ENCODE measurements at regions not wholly inside any gene's neighbourhood (a gene's known extent, or its start where the extent isn't known, plus 50 kb on each side); places are given as distances from the start of the nearest gene placed in this dataset.
"Not testable (repeated sequence)": the region's sequence is repeated elsewhere in the genome, so short reads cannot be mapped to it uniquely, and the experiment has no call there.

GRCh38 chr6:137933696-137934095 lies 66.6 kb downstream of the TNFAIP3 start:
- no peak for DNase-seq (ENCODE audit: low read depth in 2 of 2, low spot score in 1 of 2)

DNA sequence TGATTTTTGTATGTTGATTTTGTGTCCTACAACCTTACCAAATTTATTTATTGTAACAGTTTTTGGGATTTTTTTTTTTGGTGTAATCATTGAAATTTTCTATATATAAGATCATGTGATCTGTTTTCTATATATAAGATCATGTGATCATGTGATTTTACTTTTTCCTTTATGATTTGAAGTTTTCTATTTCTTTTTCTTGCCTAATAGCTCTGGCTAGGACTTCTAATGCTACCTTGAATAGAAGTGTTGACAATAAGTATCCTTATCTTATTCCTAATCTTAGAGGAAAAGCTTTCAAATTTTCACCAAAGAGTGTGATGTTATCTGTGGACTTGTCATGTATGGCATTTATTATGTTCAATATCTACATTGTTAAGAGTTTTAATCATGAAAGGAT lies 69.7 kb downstream of the TNFAIP3 start:
- DNase-seq (ENCODE audit: low read depth in 2 of 2, low spot score in 1 of 2), result no peak

- no peak for DNase-seq (ENCODE audit: low read depth in 2 of 2, low spot score in 1 of 2)
Measured at GRCh38 chr6:137937834-137938233, 70.8 kb downstream of the TNFAIP3 start.

DNA sequence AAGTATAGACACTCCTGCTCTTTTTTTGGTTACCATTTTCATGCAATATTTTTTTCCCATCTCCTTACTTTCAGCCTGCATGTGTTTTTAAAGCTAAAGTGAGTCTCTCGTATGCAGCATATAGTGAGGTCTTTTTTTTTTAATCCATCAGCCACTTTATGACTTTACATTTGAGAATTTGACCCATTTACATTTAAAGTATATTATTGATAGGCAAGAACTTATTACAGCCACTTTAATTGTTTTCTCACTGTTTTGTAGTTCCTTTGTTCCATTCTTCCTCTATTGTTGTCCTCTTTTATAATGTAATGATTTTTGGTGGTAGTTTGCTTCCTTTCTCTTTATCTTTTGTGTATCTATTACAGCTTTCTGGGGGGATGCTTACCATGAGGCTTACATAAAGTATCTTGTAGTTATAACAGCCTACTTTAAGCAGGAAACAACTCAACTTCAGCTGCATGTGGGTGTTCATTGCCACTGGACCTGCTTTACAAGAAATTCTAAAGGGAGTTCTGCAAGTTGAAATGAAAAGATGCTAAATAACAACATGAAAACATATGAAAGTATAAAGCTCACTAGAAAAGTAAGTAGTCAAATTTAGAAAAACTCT lies 71.8 kb downstream of the TNFAIP3 start:
- no peak for DNase-seq (ENCODE audit: low read depth in 2 of 2, low spot score in 1 of 2)

DNA sequence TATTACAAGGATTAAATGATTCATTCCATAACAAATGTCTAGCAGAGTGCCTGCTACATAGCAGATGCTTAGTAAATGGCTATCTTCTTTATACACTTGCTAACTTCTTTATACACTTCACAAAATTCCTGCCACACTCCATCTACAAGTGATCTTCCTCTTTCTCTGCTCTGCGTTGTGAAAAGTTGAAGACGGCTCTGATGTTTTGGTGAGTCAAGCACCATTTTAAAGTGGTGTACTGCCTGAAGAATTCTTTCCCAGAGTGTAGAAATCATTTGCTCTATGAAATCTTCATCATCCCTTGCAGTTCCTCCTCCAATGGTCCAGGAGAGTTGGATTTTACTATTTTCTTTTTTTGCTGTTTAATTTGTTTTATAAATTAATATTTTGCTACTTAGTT lies 74.9 kb downstream of the TNFAIP3 start:
- DNase-seq (ENCODE audit: low read depth in 2 of 2, low spot score in 1 of 2), result no peak

DNA sequence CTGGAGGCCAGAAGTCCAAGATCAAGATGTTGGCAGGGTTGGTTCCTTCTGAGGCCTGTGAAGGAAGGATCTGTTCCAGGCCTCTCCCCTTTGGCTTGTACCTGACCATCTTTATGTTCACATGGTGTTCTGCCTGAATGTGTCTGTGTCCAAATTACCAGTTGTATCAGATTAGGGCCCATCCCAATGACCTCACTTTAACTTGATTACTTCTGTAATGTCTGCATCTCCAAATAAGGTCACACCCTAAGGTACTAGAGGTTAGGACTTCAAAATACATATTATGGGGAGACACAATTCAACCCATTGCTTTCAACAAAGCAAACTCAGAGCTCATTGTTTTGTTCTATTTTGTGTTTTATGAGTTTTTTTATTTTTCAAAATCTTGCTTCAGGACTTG lies 75.7 kb downstream of the TNFAIP3 start:
- DNase-seq (ENCODE audit: low read depth in 2 of 2, low spot score in 1 of 2), result no peak

- not testable (repeated sequence) for DNase-seq (ENCODE audit: low read depth in 2 of 2, low spot score in 1 of 2)
Measured at GRCh38 chr6:137944381-137944780, 77.3 kb downstream of the TNFAIP3 start.

DNA sequence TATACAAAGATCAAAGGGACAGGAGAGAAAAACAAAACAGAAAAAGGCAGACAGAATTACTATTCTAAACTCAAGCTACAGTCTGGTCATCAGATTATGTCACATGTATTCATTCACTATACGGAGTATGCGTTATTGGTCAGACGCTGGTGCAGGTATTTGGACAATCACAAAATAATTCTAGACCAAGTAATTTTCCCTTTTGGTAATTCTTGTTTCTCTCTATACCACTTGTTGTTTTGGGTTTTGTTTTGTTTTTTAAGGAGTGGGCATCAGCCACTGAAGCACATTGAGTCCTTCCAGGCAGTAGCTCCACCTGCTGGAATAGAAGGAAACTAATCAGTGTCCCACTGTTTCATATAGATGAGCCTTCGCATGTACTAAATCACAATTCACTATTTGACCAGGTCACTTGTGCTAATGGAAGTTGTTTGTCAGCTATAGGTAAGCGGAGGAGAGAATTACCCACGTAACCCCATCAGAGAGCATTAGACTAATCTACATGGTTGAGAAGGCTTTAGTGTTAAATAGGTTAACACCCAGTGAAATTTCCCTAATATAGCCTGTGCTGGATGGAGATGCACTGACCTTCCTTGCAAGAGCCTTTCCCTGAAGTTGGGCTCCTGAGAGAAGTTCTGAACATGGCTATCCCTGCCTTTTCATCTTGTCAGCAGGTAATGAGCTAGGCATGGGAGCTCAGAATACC lies 77.9 kb downstream of the TNFAIP3 start:
- DNase-seq (ENCODE audit: low read depth in 2 of 2, low spot score in 1 of 2), result no peak

DNA sequence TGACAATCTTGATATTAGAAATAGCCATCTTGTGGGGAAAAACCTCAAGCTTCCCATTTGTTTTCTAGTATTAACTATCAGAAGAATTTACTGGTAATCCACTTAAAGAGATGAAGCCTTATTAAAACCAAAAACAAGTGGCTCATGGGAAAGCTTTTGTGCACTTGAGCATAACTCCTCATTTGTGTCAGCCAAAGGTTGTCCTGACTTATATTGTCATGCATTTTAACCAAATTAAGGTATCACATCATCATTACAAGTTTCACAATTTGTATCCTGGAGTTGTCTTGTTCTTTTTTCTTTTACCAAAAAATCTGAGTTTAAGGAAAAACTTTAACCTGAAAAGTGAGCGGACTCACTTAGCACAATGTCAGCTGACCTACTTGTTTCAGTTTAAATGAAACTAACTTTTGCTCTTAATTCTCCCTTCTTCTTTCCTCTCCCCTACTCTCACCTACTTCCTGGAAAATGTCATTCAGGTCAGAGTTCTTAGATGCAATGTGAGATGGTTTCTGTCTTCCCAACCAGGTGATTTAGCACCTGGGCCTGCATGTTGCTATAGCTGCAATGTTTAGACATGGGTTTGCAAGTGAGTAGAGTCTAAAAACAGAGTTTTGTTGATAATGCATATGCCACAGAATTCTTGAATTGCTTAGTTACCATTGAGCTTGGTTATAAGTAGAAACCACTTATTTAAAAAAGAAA lies 82.8 kb downstream of the TNFAIP3 start:
- DNase-seq (ENCODE audit: low read depth in 2 of 2, low spot score in 1 of 2), result no peak

DNA sequence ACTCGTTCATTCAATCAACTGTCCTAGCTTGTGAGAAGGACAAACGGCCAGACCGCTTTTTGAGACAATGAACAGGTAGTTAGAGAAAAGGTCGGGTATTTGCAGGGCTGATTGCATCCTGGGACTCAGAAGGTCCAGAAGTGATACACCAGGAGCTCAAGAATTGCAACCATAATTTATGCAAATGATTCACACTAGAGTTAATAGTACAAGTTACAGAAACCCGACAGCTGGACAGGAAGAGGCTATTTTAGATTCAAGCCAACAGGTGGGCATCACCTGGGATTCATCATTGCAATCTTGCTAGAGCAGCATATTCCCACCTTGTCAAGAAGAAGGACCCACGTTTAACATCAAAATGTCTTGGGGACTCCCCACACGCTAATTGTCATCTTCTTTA lies 83.5 kb downstream of the TNFAIP3 start:
- no peak for DNase-seq (ENCODE audit: low read depth in 2 of 2, low spot score in 1 of 2)

DNA sequence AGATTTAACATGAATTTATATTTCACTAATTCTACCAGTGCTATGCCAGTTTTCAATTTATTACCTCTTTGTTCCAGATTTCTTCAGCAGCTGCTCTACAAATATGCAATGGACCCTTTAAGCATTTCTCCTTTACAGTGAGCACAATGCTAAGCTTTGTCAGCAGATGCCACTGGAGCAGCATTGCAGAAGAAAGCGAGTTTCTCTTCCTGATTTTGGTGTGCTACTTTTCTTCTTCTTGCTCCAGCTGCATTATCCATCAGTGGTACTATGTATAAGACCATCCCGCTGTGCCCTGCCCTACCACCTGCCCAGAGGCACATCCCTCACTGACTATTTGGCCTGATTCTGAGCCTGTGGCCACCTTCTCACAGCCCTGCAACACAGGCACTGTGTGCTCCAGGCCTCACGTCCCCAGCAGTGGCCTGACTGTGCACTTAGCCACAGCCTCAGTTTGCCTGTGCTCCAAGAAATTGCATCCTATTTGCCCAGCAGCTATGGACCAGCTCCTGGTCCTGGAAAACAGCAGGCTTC lies 84.1 kb downstream of the TNFAIP3 start:
- DNase-seq (ENCODE audit: low read depth in 2 of 2, low spot score in 1 of 2), result no peak

- DNase-seq (ENCODE audit: low read depth in 2 of 2, low spot score in 1 of 2), result no peak
Measured at GRCh38 chr6:137952247-137952646, 85.2 kb downstream of the TNFAIP3 start.

- no peak for DNase-seq (ENCODE audit: low read depth in 2 of 2, low spot score in 1 of 2)
Measured at GRCh38 chr6:137953761-137954160, 86.7 kb downstream of the TNFAIP3 start.

DNA sequence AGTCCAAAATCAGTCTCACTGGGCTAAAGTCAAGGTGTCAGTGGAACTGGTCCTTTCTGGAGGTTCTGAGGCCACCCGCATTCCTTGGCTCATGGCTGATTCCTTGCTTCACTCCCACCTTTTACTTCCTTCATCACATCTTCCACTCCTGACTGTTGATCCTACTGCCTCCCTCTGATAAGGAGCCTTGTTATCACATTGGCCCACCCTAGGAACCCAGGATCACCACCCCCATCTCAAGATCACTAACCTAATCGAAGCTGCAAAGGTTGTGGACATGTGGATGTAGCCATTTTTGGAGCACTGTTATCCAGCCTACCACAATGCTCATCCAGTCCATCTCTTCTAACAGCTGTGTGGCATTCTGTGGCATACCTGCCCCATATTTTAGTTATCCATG lies 87.2 kb downstream of the TNFAIP3 start:
- no peak for DNase-seq (ENCODE audit: low read depth in 2 of 2, low spot score in 1 of 2)

GRCh38 chr6:137956098-137956488 lies 89.0 kb downstream of the TNFAIP3 start:
- DNase-seq (ENCODE audit: low read depth in 2 of 2, low spot score in 1 of 2), result no peak

- DNase-seq (ENCODE audit: low read depth in 2 of 2, low spot score in 1 of 2), result no peak
Measured at GRCh38 chr6:137957471-137957870, 90.4 kb downstream of the TNFAIP3 start.

- DNase-seq (ENCODE audit: low read depth in 2 of 2, low spot score in 1 of 2), result no peak
Measured at GRCh38 chr6:137958811-137959565, 91.9 kb downstream of the TNFAIP3 start.

DNA sequence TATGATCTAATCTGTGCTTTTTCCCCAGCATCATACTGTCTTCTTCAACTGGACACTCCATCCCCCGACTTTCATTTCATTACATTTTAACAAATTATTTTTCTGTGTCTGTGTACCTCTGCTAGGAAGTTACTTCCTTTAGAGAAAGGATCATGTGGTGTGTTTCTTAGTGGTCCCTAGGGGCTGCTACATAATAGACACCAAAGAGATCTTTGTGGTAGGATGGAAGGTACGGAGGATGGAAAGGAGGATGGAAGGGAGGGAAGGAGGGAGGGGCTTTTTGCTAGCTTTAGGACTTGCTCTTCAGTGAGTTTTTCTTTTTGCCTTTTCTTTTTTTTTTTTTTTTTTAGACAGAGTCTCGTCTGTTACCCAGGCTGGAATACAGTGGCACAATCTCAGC lies 95.7 kb downstream of the TNFAIP3 start:
- no peak for DNase-seq (ENCODE audit: low read depth in 2 of 2, low spot score in 1 of 2)

GRCh38 chr6:137964876-137965275 lies 97.8 kb downstream of the TNFAIP3 start:
- no peak for DNase-seq (ENCODE audit: low read depth in 2 of 2, low spot score in 1 of 2)

- no peak for DNase-seq (ENCODE audit: low read depth in 2 of 2, low spot score in 1 of 2)
Measured at GRCh38 chr6:137967689-137968454, 100.8 kb downstream of the TNFAIP3 start.

DNA sequence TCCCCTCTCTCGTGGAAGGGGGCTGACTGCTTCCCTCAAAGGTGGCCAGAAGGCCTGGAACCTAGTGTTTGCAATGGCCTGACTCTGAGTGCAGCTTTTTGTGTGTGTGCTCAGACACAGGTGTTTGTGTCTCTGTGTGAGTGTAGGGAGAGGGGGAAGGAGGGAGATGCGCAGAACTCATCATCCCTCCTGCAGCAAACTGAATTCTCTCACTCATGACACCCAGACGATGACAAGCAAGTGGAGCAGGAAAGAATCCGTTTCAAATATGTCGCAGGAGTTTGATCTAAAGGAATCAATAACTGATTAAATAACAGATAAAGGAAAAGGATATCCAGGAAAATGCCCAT lies 101.4 kb downstream of the TNFAIP3 start:
- no peak for DNase-seq (ENCODE audit: low read depth in 2 of 2, low spot score in 1 of 2)
